Left lung (tissue), 4 donors: ENCODE measurements at regions not wholly inside any gene's neighbourhood (a gene's known extent, or its start where the extent isn't known, plus 50 kb on each side); places are given as distances from the start of the nearest gene placed in this dataset.

Experiments used
- ATAC-seq: fragments of 200-7000 bp; cut with Tn5 transposase; one replicate; pipeline ENCODE4 v1.9.1; 2020; ENCODE audit warnings: moderate library complexity
- DNase-seq, 4 donors: peaks; one replicate each; pipeline ENCODE4 v3.0.0-alpha.2; 2013 to 2020
- H3K27ac ChIP-seq, 2 donors: fragments of 200-600 bp; sonication (generic) in 1 of 2; one replicate each; pipeline versions ENCODE4 v1.5.0 to v1.8.0; 2020 to 2021
- H3K27me3 ChIP-seq, 2 donors: fragments of 200-600 bp; sonication (generic) in 1 of 2; one replicate each; pipeline versions ENCODE4 v1.5.0 to v1.8.0; 2020 to 2021
- H3K36me3 ChIP-seq, 2 donors: fragments of 200-600 bp; sonication (generic) in 1 of 2; one replicate each; pipeline versions ENCODE4 v1.5.0 to v1.8.0; 2020 to 2021
- H3K4me1 ChIP-seq, 2 donors: fragments of 200-600 bp; one replicate each; pipeline ENCODE4 v1.8.0; 2021
- H3K4me3 ChIP-seq, 2 donors: fragments of 200-600 bp; sonication (generic) in 1 of 2; one replicate each; pipeline versions ENCODE4 v1.5.0 to v1.8.0; 2020 to 2021; ENCODE audit warnings: mild to moderate bottlenecking in 1 of 2
- H3K9me3 ChIP-seq, 2 donors: fragments of 200-600 bp; sonication (generic) in 1 of 2; one replicate each; pipeline versions ENCODE4 v1.5.0 to v1.8.0; 2020 to 2021
- CTCF ChIP-seq, 2 donors: fragments of 200-600 bp; sonication (generic) in 1 of 2; IDR thresholded peaks; one replicate each; pipeline versions ENCODE4 v1.5.0 to v1.8.0; 2021; ENCODE audit warnings: antibody characterized with exemption in 2 of 2
- intact Hi-C, 2 donors: fragments of 100-400 bp; cut with DNase I; formaldehyde crosslinking; loops; one replicate each; pipeline versions ENCODE4 v1.11.2 to v1.14.2; 2022
- donor health status: DM: no; HTN: yes; CAD: no.
- donor health status: DM: no; HTN: no; CAD: no.

- no peaks in the 10 kb centered on the region for H3K4me1 ChIP-seq
- no peak overlapping the region for H3K27ac ChIP-seq
- no peaks in the 10 kb centered on the region for H3K27me3 ChIP-seq
- TF ChIP-seq CTCF (IDR thresholded peaks at IDR 0.05), result no peak
- H3K4me3 ChIP-seq, result no peak overlapping the region
- intact Hi-C loops, result no loop called here
- ATAC-seq (no peak), DNase-seq (no peak)
- no peaks in the 10 kb centered on the region for H3K9me3 ChIP-seq
- peaks cover 0 to 24% of the 10 kb centered on the region in 2 donors for H3K36me3 ChIP-seq
Measured at GRCh38 chr16:27633221-27633620, 83.3 kb downstream of the KATNIP start.

DNA sequence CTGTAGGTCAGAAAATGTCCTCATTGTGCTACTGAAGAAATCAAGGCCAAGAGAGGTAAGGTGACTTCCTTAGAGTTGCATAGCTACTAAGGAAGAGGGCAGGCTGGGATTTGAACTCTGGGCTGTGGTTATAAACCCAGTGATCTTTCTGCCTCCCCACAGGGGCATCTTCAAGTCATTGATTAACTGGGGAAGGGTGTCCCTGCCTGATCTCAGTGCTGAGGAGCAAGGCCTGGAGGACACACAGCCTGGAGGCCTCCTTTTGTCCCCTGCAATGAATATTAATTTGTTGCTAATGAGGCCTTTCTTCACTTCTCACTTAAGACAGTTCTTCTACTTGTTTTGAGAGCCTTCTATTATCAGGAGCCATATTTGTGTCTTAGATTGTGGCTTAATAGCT is 83.8 kb downstream of the KATNIP start:
- Histone ChIP-seq H3K9me3 (no peaks in the 10 kb centered on the region), H3K4me1 (no peaks in the 10 kb centered on the region), H3K27me3 (no peaks in the 10 kb centered on the region), H3K36me3 (peaks cover 0 to 24% of the 10 kb centered on the region in 2 donors), H3K4me3 (no peak overlapping the region), H3K27ac (no peak overlapping the region)
- ATAC-seq (no peak), DNase-seq (no peak)
- TF ChIP-seq CTCF (IDR thresholded peaks at IDR 0.05), result no peak
- intact Hi-C loops, result no loop called here

- no peak for TF ChIP-seq CTCF (IDR thresholded peaks at IDR 0.05)
- Histone ChIP-seq H3K9me3 (no peaks in the 10 kb centered on the region), H3K27ac (no peak overlapping the region), H3K4me1 (no peaks in the 10 kb centered on the region), H3K36me3 (peaks cover 0 to 28% of the 10 kb centered on the region in 2 donors), H3K27me3 (no peaks in the 10 kb centered on the region), H3K4me3 (no peak overlapping the region)
- intact Hi-C loops, result no loop called here
- ATAC-seq (no peak), DNase-seq (no peak)
Measured at GRCh38 chr16:27634779-27635178, 84.8 kb downstream of the KATNIP start.

DNA sequence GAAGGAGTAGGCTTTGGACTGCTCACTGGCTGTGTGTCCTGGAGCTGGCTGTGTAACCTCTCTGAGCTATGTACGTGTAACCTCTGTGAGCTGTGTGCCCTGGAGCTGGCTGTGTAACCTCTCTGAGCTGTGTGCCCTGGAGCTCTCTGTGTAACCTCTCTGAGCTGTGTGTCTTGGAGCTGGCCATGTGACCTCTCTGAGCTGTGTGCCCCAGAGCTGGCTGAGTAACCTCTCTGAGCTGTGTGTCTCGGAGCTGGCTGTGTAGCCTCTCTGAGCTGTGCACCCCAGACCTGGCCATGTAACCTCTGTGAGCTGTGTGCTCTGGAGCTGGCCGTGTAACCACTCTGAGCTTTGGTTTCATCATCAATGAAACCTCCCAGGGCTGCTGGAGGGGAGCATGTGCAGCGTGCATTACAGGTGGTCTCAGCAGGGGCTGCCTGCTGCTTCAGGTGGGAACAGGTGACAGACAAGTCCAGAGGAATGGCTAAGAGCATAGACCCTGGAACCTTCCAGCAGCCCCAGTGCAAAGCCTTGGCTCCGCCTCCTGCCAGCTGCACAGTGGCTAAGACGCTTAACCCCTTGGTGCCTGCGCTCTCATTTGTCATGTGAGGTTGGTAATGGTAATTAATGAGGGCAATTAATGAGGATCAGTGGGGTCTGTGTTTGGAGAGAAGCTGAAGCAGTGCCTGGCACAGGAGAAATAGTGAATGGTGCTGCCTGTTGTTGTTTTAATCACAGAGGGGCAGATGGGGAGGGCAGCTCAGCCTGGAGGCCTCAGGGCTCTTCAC is 86.7 kb downstream of the KATNIP start:
- Histone ChIP-seq H3K36me3 (peaks cover 0 to 21% of the 10 kb centered on the region in 2 donors), H3K27ac (no peak overlapping the region), H3K4me1 (no peaks in the 10 kb centered on the region), H3K4me3 (no peak overlapping the region), H3K27me3 (no peaks in the 10 kb centered on the region), H3K9me3 (no peaks in the 10 kb centered on the region)
- DNase-seq, result no peak
- intact Hi-C loops, result no loop called here
- TF ChIP-seq CTCF (IDR thresholded peaks at IDR 0.05), result no peak
- ATAC-seq, result no peak

GRCh38 chr16:27638833-27639560 is 89.1 kb downstream of the KATNIP start:
- H3K4me3 ChIP-seq, result no peak overlapping the region
- H3K27ac ChIP-seq, result no peak overlapping the region
- H3K36me3 ChIP-seq, result peaks cover 0 to 15% of the 10 kb centered on the region in 2 donors
- ATAC-seq (no peak), DNase-seq (no peak)
- intact Hi-C loops, result no loop called here
- H3K9me3 ChIP-seq, result no peaks in the 10 kb centered on the region
- TF ChIP-seq CTCF (IDR thresholded peaks at IDR 0.05), result no peak
- H3K27me3 ChIP-seq, result no peaks in the 10 kb centered on the region
- no peaks in the 10 kb centered on the region for H3K4me1 ChIP-seq
